Spinal cord (tissue), 9 donors: ENCODE measurements at regions not wholly inside any gene's neighbourhood (a gene's known extent, or its start where the extent isn't known, plus 50 kb on each side); places are given as distances from the start of the nearest gene placed in this dataset.

Source experiments
- DNase-seq, 6 donors: peaks; one replicate each; pipeline versions ENCODE4 v3.0.0 to v3.0.0-alpha.2; 2013 to 2015; ENCODE audit warnings: low spot score in 6 of 6, low read depth in 4 of 6
- H3K27ac ChIP-seq: one replicate; pipeline ENCODE4 v1.5.1; 2013; ENCODE audit warnings: low read depth, low read length, control low read depth
- H3K27me3 ChIP-seq: one replicate; pipeline ENCODE4 v1.6.1; 2013; ENCODE audit warnings: low read length; ENCODE audit not compliant: control insufficient read depth, insufficient read depth
- H3K36me3 ChIP-seq: one replicate; pipeline ENCODE4 v1.6.1; 2013; ENCODE audit warnings: low read length; ENCODE audit not compliant: control insufficient read depth, insufficient read depth
- H3K4me1 ChIP-seq: one replicate; pipeline ENCODE4 v1.6.1; 2013; ENCODE audit warnings: low read length; ENCODE audit not compliant: control insufficient read depth, insufficient read depth
- H3K4me3 ChIP-seq: one replicate; pipeline ENCODE4 v1.5.1; 2013; ENCODE audit warnings: low read depth, low read length, control low read depth
- H3K9me3 ChIP-seq: one replicate; pipeline ENCODE4 v1.6.1; 2013; ENCODE audit warnings: low read length; ENCODE audit not compliant: control insufficient read depth, insufficient read depth
- WGBS: methylation state at CpG from one replicate; pipeline ENCODE4 v1.1.5; 2013; ENCODE audit warnings: missing lambda C conversion rate; ENCODE audit not compliant: insufficient coverage; 5-methylcytosine and 5-hydroxymethylcytosine counted together
- donor health status: healthy.

DNA sequence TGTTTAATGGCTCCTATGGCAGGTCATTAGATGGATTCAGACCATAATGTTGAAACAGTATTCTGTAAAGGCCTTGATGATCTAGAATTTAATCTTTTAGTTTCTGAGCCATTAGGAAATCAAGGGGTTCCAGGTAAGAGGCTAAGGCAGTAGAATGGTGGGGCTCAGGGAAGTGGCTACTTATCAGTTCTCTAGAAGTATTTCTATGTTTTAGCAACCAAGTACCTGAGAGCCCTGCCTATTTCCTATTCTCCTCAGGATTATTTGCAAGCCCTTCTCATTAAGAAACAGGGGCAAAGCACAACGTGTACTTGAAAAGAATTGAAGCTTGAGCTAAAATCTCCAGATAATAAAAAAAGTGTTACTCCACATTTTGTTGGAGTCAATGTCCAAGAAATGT lies 646.5 kb downstream of the RNF144B start:
- H3K4me3 ChIP-seq: no peak overlapping the region
- DNase-seq: no peak
- H3K27ac ChIP-seq: peak overlapping the region; percentile 65
- H3K36me3 ChIP-seq: no peaks in the 10 kb centered on the region
- WGBS: no CpG with 5 or more reads among the region's 1 CpG
- no peaks in the 10 kb centered on the region for H3K9me3 ChIP-seq
- H3K4me1 ChIP-seq: peaks cover 10% of the 10 kb centered on the region
- H3K27me3 ChIP-seq: no peaks in the 10 kb centered on the region

DNA sequence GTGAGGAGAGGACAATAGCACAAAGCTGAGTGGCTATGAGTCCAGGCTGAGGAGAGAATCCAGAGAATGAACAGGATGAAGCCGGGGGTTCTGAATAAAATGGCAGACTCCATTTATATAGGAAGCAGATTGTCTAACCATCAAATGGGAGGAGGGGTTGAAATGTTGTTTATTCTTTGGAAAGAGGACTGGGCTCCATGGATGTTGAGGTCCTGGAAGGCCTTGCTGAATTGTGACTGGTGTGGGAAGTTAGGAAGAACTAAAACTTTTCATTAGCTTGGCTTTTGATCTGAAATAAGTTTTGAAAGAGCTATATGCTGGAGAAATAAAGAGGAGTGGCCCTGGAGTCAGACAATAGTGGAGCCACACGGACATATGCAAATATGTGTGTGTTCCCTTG lies 647.8 kb downstream of the RNF144B start:
- Histone ChIP-seq H3K36me3 (no peaks in the 10 kb centered on the region), H3K4me1 (peaks cover 10% of the 10 kb centered on the region), H3K9me3 (no peaks in the 10 kb centered on the region), H3K27me3 (no peaks in the 10 kb centered on the region), H3K27ac (peak overlapping the region; percentile 75), H3K4me3 (no peak overlapping the region)
- no CpG with 5 or more reads among the region's 2 CpGs for WGBS
- peak in 1 of 6 donors; percentile 54 for DNase-seq

DNA sequence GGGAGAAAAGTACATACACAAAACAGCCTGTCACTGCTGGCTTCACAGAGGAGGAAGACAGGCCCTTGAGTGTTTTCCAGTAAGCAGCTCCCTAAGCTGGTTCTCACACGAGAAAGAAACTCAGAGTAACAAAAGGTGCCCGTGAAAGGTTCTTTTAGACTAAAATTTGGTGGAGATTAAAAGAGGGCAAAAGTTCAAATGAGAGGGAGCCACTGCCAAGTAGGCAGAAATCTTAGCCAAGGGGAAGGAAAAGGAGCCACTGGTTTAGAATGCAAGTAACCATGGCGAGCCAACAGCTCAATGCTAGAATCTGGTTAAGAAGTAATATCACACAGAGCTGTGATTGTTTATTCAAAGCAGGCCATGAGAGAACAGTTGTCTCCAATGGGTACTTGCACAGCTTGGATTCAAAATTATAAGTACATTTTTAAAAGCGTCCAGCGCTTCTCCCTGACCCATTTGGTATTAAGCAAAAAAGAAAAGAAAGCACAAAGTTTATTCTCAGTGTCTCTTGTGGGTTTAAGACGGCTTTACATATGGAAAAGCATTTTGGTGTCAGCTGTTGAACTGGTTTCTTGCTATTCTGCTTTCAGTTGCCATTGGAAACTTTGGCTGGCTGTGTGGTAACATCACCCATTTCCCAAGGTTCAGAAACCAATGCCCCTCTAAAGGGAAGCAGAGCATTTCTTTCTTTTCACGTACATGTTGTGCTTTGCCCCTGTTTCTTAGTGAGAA lies 648.5 kb downstream of the RNF144B start:
- WGBS: 0% methylated on average over 2 of the region's 7 CpGs
- peaks cover 10% of the 10 kb centered on the region for H3K4me1 ChIP-seq
- no peaks in the 10 kb centered on the region for H3K36me3 ChIP-seq
- H3K27ac ChIP-seq: peak overlapping the region; percentile 75
- H3K9me3 ChIP-seq: no peaks in the 10 kb centered on the region
- no peaks in the 10 kb centered on the region for H3K27me3 ChIP-seq
- no peak overlapping the region for H3K4me3 ChIP-seq
- peak; percentile 77 to 94 (median 86) for DNase-seq

DNA sequence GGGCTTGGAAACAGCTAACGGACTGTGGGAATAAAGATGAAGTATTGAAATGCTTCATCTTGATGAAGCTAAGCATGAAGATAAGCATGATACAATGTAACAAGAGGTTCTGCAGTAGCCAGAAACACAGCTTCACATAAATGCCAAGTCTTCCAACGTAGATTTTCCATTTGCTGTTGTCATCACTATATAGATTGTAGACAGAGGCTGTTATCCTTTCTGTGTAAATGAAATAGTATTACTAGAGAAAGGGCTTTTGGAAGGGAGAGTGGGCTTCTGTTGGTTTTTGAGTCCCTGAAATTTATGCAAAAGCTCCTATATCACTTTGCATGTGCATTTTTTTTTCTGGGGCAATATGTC lies 649.0 kb downstream of the RNF144B start:
- Histone ChIP-seq H3K27ac (peak overlapping the region; percentile 67), H3K27me3 (no peaks in the 10 kb centered on the region), H3K4me3 (no peak overlapping the region), H3K36me3 (no peaks in the 10 kb centered on the region), H3K9me3 (no peaks in the 10 kb centered on the region), H3K4me1 (peaks cover 10% of the 10 kb centered on the region)
- 50% methylated on average over 1 of the region's 2 CpGs for WGBS
- no peak for DNase-seq

DNA sequence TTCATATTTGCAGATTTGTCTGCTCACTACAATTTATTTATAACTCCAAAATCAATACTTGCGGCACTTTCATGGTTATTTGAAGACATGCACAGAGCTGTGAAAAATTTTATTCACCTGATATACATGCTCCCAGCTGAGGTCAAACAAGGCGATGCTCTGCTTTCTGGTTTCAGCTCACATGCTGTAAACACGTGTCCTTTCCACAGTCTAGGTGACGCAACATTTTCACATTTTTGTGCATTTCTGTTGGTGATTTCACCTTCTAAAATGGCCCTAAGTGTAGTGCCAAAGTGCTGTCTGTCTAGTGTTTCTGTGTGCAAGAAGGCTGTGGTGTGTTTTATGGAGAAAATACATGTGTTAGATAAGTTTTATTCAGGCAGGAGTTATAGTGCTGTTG lies 650.5 kb downstream of the RNF144B start:
- WGBS: 100% methylated on average over 4 of the region's 4 CpGs
- Histone ChIP-seq H3K27ac (no peak overlapping the region), H3K4me1 (peaks cover 10% of the 10 kb centered on the region), H3K36me3 (no peaks in the 10 kb centered on the region), H3K27me3 (no peaks in the 10 kb centered on the region), H3K4me3 (no peak overlapping the region), H3K9me3 (no peaks in the 10 kb centered on the region)
- DNase-seq: no peak

DNA sequence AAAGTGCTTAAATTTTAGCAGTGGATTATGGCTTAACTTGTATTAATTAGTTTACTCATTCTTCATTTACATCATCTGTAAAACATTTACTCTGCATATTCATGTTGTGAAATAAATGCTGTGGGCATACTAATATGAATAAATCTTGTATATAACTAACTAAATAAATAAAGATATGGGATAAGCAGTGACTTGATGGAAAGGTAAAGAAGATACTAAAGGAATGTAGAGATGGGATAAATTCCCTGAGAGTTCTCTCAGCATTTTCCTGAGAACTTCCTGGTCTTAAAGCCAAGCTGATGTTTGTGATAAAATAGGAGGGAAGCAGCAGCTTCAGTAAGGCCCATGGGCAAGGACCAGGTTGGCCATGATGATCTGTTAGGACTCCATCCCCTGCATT lies 652.1 kb downstream of the RNF144B start:
- H3K36me3 ChIP-seq: no peaks in the 10 kb centered on the region
- no peak overlapping the region for H3K27ac ChIP-seq
- peaks cover 10% of the 10 kb centered on the region for H3K4me1 ChIP-seq
- H3K27me3 ChIP-seq: no peaks in the 10 kb centered on the region
- DNase-seq: no peak
- no peaks in the 10 kb centered on the region for H3K9me3 ChIP-seq
- no peak overlapping the region for H3K4me3 ChIP-seq

DNA sequence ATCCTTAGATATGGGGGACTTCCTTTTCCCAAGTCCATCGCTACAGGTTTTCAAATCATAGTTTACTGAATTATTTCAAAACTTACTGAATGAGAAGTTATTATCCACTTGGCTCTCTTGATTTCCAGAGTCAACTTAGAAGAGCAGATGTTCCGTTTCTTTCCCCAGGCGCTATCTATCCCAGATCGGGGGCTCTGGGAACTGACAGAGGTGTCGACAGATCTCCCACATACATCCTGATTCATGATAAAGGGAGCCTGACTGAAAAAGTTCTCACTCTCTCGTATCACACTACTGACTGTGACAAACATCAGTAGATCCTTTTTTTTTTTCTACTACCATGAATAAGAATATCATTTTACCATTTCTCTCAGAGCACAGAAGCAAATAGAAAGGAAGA lies 654.8 kb downstream of the RNF144B start:
- H3K27ac ChIP-seq: no peak overlapping the region
- DNase-seq: no peak
- WGBS: no CpG with 5 or more reads among the region's 6 CpGs
- no peaks in the 10 kb centered on the region for H3K36me3 ChIP-seq
- no peak overlapping the region for H3K4me3 ChIP-seq
- H3K9me3 ChIP-seq: no peaks in the 10 kb centered on the region
- H3K4me1 ChIP-seq: no peaks in the 10 kb centered on the region
- no peaks in the 10 kb centered on the region for H3K27me3 ChIP-seq

DNA sequence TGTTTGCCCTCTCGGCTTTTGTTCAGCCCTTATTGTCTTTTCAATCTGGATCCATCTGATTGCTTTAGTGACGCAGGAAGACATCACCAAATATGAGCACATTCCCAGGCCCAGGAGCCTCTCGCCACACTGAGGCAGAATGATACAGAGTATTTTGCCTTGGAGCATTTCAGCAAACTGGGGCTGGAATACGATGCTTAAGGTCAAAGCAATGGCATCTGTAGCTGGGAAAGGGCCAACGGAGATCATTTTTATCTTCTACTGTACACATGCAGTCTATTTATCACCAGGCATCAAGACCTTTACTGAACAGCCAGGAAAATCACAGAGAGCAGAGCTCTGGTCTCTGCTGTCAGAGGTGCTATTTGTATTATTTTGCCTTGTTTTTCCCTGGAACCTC lies 655.3 kb downstream of the RNF144B start:
- no CpG with 5 or more reads among the region's 5 CpGs for WGBS
- Histone ChIP-seq H3K27ac (no peak overlapping the region), H3K36me3 (no peaks in the 10 kb centered on the region), H3K27me3 (no peaks in the 10 kb centered on the region), H3K9me3 (peaks cover 1% of the 10 kb centered on the region), H3K4me3 (no peak overlapping the region), H3K4me1 (no peaks in the 10 kb centered on the region)
- DNase-seq: peak in 2 of 6 donors; percentile 5 to 45

DNA sequence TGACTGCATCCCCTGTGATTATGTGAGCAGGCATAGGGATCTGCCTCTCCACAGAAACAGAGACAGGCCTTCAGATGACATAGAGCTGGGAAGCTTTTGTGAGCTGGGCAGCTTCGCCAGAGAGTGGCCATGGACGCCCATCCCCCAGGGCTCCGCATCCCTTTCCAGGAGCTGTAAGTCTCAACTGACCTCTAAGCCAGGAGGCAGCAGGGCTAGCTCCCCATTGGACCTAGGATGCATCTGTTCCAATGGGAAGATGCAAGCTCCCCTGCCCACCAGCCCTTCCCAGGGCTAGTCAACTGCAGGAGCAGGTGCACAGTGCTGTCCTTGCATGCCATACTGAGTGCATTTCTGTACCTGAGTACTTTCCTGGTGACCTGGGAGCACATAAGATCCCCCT lies 663.6 kb downstream of the RNF144B start:
- DNase-seq: no peak
- no peaks in the 10 kb centered on the region for H3K27me3 ChIP-seq
- WGBS: 95% methylated on average over 3 of the region's 3 CpGs
- peaks cover 4% of the 10 kb centered on the region for H3K9me3 ChIP-seq
- H3K27ac ChIP-seq: no peak overlapping the region
- no peak overlapping the region for H3K4me3 ChIP-seq
- no peaks in the 10 kb centered on the region for H3K36me3 ChIP-seq
- H3K4me1 ChIP-seq: no peaks in the 10 kb centered on the region

DNA sequence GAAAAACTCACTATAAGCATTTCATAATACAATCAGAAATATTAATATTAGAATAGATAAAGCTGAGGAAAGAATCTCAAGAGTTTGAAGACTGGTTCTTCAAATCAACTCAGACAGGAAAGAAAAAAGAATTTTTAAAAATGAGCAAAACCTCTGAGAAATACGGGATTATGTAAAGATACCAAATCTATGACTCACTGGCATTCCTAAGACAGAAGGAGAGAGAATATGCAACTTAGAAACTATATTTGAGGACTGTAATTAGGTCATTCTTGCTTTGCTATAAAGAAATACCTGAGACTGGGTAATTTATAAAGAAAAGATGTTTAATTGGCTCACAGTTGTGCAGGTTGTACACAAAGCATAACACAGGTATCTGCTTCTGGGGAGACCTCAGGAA lies 665.1 kb downstream of the RNF144B start:
- Histone ChIP-seq H3K9me3 (peaks cover 3% of the 10 kb centered on the region), H3K27ac (no peak overlapping the region), H3K36me3 (no peaks in the 10 kb centered on the region), H3K27me3 (no peaks in the 10 kb centered on the region), H3K4me1 (no peaks in the 10 kb centered on the region), H3K4me3 (no peak overlapping the region)
- no peak for DNase-seq
- no CpG with 5 or more reads among the region's 1 CpG for WGBS
